ENCODE measurements at regions not wholly inside any gene's neighbourhood (a gene's known extent, or its start where the extent isn't known, plus 50 kb on each side); places are given as distances from the start of the nearest gene placed in this dataset.

- no peak for DNase-seq
These were observed 398.8 kb downstream of the SEC16B start for GRCh38 chr1:177571076-177571475.

- no peak for DNase-seq
These were observed 398.7 kb downstream of the BRINP2 start for GRCh38 chr1:177569476-177569875.

GRCh38 chr1:177568622-177569021 is 397.9 kb downstream of the BRINP2 start:
- no peak for DNase-seq

- DNase-seq: no peak
These were observed 396.6 kb downstream of the BRINP2 start for GRCh38 chr1:177567393-177567792.

- no peak for DNase-seq
These were observed 395.7 kb downstream of the BRINP2 start for GRCh38 chr1:177566495-177566894.

GRCh38 chr1:177561436-177561835 is 390.7 kb downstream of the BRINP2 start:
- DNase-seq: no peak

- no peak for DNase-seq
These were observed 387.6 kb downstream of the BRINP2 start for GRCh38 chr1:177558372-177558771.

GRCh38 chr1:177556163-177556562 is 385.4 kb downstream of the BRINP2 start:
- no peak for DNase-seq

GRCh38 chr1:177547200-177547599 is 376.4 kb downstream of the BRINP2 start:
- no peak for DNase-seq

GRCh38 chr1:177546346-177546745 is 375.6 kb downstream of the BRINP2 start:
- no peak for DNase-seq

GRCh38 chr1:177526201-177526600 is 355.4 kb downstream of the BRINP2 start:
- no peak for DNase-seq

GRCh38 chr1:177525176-177525575 is 354.4 kb downstream of the BRINP2 start:
- DNase-seq: no peak

- no peak for DNase-seq
These were observed 346.8 kb downstream of the BRINP2 start for GRCh38 chr1:177517546-177517945.

- DNase-seq: no peak
These were observed 343.4 kb downstream of the BRINP2 start for GRCh38 chr1:177514207-177514606.

- no peak for DNase-seq
These were observed 340.3 kb downstream of the BRINP2 start for GRCh38 chr1:177511036-177511435.

GRCh38 chr1:177505905-177506590 is 335.3 kb downstream of the BRINP2 start:
- no peak for DNase-seq

GRCh38 chr1:177495878-177496277 is 325.1 kb downstream of the BRINP2 start:
- DNase-seq: no peak

GRCh38 chr1:177490786-177491185 is 320.0 kb downstream of the BRINP2 start:
- DNase-seq: no peak

- no peak for DNase-seq
These were observed 319.4 kb downstream of the BRINP2 start for GRCh38 chr1:177490036-177490639.

- DNase-seq: no peak
These were observed 318.0 kb downstream of the BRINP2 start for GRCh38 chr1:177488722-177489121.

GRCh38 chr1:177487481-177487880 is 316.7 kb downstream of the BRINP2 start:
- no peak for DNase-seq

- DNase-seq: no peak
These were observed 310.1 kb downstream of the BRINP2 start for GRCh38 chr1:177480741-177481305.

- no peak for DNase-seq
These were observed 308.8 kb downstream of the BRINP2 start for GRCh38 chr1:177479600-177479999.

- DNase-seq: no peak
These were observed 305.9 kb downstream of the BRINP2 start for GRCh38 chr1:177476676-177477075.

Measured in occipital lobe (tissue), 1 donor.